ENCODE measurements at regions not wholly inside any gene's neighbourhood (a gene's known extent, or its start where the extent isn't known, plus 50 kb on each side); places are given as distances from the start of the nearest gene placed in this dataset.

DNA sequence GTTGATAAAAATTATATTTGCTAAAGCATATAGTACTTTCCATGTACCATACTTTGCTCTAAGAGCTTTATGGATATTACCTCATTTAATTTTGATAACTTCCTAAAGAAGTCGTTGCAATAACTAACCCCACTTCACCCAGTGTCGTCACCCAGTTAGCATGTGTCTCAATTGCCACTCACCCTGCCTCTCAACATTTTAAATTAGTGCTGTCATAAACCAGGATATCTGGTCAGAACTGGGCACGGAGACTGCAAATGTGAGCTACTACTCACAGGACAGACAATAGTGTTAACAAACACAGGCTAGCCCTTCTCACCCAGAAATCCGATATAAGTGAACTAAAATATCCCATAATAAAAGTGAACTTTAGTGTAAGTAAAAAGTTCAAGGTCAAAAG is 430.6 kb downstream of the KLF12 start:
- Histone ChIP-seq H3K79me2 (ENCODE audit: insufficient read depth, low read depth) (no peaks in the 10 kb centered on the region), H3K4me1 (ENCODE audit: low read depth, poor library complexity, severe bottlenecking) (peaks cover 26% of the 10 kb centered on the region), H3K36me3 (ENCODE audit: insufficient read depth) (no peaks in the 10 kb centered on the region), H3K4me3 (IDR thresholded peaks at IDR 0.05; ENCODE audit: insufficient read depth, low read depth, low read length) (no peak overlapping the region), H3K27me3 (ENCODE audit: insufficient read depth, low read depth) (no peaks in the 10 kb centered on the region), H4K20me1 (ENCODE audit: insufficient read depth) (no peaks in the 10 kb centered on the region), H3K9ac (no peak overlapping the region), H3K27ac (no peak overlapping the region), H2AFZ (ENCODE audit: low read depth) (no peak overlapping the region), H3K4me2 (no peak overlapping the region)
- TF ChIP-seq, protein P1, sequence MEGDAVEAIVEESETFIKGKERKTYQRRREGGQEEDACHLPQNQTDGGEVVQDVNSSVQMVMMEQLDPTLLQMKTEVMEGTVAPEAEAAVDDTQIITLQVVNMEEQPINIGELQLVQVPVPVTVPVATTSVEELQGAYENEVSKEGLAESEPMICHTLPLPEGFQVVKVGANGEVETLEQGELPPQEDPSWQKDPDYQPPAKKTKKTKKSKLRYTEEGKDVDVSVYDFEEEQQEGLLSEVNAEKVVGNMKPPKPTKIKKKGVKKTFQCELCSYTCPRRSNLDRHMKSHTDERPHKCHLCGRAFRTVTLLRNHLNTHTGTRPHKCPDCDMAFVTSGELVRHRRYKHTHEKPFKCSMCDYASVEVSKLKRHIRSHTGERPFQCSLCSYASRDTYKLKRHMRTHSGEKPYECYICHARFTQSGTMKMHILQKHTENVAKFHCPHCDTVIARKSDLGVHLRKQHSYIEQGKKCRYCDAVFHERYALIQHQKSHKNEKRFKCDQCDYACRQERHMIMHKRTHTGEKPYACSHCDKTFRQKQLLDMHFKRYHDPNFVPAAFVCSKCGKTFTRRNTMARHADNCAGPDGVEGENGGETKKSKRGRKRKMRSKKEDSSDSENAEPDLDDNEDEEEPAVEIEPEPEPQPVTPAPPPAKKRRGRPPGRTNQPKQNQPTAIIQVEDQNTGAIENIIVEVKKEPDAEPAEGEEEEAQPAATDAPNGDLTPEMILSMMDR (conservative IDR thresholded peaks at IDR 0.05; ENCODE audit: low read depth, low read length) = no peak

DNA sequence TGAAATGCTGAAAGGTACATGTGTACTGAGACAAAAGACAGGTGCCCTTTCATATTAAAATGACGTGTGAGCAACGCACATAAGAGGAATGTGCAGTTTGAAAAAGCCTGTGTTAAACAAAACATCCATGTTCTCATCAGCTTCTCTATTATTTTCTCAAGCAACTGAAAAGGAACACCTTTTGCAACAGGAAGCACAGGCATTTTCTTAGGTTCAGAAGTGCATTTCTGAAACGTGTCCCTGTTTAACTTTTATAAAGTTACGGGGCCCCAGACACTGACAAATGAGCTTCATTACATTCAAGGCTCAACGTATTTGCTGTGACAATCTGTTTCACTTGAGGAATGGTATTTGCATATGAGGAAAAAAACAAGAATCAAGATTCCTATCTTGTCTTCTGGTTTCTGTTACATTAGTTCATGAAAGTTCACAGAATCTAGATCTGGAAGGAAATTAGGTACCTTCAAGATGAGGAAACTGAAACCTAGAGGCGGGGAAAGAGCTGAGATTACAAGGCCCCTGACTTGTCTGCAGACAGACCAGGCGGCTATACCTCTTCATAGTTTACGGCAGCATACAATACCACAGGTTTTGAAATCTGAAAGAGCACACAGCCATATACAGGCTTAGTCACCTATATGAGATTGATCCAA is 431.7 kb downstream of the KLF12 start:
- peak overlapping the region; percentile 22; the same call in 1 of the 2 replicates for H3K9ac ChIP-seq
- no peaks in the 10 kb centered on the region for H3K79me2 ChIP-seq (ENCODE audit: insufficient read depth, low read depth)
- no peaks in the 10 kb centered on the region for H3K27me3 ChIP-seq (ENCODE audit: insufficient read depth, low read depth)
- H3K4me3 ChIP-seq (IDR thresholded peaks at IDR 0.05; ENCODE audit: insufficient read depth, low read depth, low read length) = no peak overlapping the region
- no peaks in the 10 kb centered on the region for H4K20me1 ChIP-seq (ENCODE audit: insufficient read depth)
- peak overlapping the region; percentile 57; the same call in 1 of the 2 replicates for H2AFZ ChIP-seq (ENCODE audit: low read depth)
- H3K4me1 ChIP-seq (ENCODE audit: low read depth, poor library complexity, severe bottlenecking) = peaks cover 26% of the 10 kb centered on the region
- peak overlapping the region; percentile 66; the same call in 1 of the 2 replicates for H3K4me2 ChIP-seq
- H3K36me3 ChIP-seq (ENCODE audit: insufficient read depth) = no peaks in the 10 kb centered on the region
- peak overlapping the region; percentile 27; the same call in 1 of the 2 replicates for H3K27ac ChIP-seq
- TF ChIP-seq, protein P1 (conservative IDR thresholded peaks at IDR 0.05; ENCODE audit: low read depth, low read length) = no peak

DNA sequence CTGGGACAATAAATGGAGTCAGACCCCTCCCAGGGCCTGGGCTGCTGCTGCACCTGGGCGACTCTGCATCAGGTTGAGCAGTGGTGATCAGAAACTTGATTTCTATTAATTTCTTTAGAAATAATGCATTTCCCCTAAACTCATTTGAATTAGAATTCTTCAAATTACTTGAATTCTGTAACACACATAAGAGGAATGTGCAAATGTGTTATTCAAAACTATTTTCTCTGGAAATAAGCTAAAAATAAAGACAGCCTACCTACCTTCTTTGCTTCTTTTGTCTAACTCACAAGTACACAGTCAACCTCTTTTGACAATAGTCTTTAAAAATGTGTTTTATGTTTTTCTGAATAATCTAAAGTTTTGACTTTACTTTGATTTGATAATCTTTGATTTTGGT is 433.0 kb downstream of the KLF12 start:
- Histone ChIP-seq H3K79me2 (ENCODE audit: insufficient read depth, low read depth) (no peaks in the 10 kb centered on the region), H3K9ac (no peak overlapping the region), H3K4me1 (ENCODE audit: low read depth, poor library complexity, severe bottlenecking) (peaks cover 26% of the 10 kb centered on the region), H2AFZ (ENCODE audit: low read depth) (no peak overlapping the region), H4K20me1 (ENCODE audit: insufficient read depth) (no peaks in the 10 kb centered on the region), H3K4me2 (no peak overlapping the region), H3K4me3 (IDR thresholded peaks at IDR 0.05; ENCODE audit: insufficient read depth, low read depth, low read length) (no peak overlapping the region), H3K27ac (no peak overlapping the region), H3K27me3 (ENCODE audit: insufficient read depth, low read depth) (no peaks in the 10 kb centered on the region), H3K36me3 (ENCODE audit: insufficient read depth) (no peaks in the 10 kb centered on the region)
- TF ChIP-seq, protein P1 (conservative IDR thresholded peaks at IDR 0.05; ENCODE audit: low read depth, low read length) = no peak

DNA sequence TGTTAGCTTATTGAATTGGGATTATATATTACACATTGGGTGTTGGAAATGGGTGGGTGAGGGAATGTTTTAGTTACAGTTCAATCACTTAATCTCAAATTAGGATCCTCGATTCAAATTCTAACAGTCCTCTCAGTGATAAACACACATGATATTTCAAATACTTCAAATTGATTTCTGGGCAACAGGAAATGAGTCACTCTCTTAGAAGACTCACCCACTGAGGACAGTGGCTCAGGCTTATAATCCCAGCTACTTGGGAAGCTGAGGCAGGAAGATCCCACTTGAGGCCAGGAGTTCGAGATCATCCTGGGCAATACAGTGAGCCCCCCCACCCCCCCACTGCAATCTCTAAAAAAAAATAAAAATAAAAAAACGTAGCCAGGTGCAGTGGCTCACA is 435.3 kb downstream of the KLF12 start:
- no peaks in the 10 kb centered on the region for H3K36me3 ChIP-seq (ENCODE audit: insufficient read depth)
- H3K27me3 ChIP-seq (ENCODE audit: insufficient read depth, low read depth) = no peaks in the 10 kb centered on the region
- H3K9ac ChIP-seq = no peak overlapping the region
- no peaks in the 10 kb centered on the region for H3K79me2 ChIP-seq (ENCODE audit: insufficient read depth, low read depth)
- no peak overlapping the region for H3K4me2 ChIP-seq
- TF ChIP-seq, protein P1 (conservative IDR thresholded peaks at IDR 0.05; ENCODE audit: low read depth, low read length) = no peak
- H4K20me1 ChIP-seq (ENCODE audit: insufficient read depth) = no peaks in the 10 kb centered on the region
- H2AFZ ChIP-seq (ENCODE audit: low read depth) = no peak overlapping the region
- peaks cover 26% of the 10 kb centered on the region for H3K4me1 ChIP-seq (ENCODE audit: low read depth, poor library complexity, severe bottlenecking)
- H3K27ac ChIP-seq = no peak overlapping the region
- no peak overlapping the region for H3K4me3 ChIP-seq (IDR thresholded peaks at IDR 0.05; ENCODE audit: insufficient read depth, low read depth, low read length)
